ENCODE measurements at regions not wholly inside any gene's neighbourhood (a gene's known extent, or its start where the extent isn't known, plus 50 kb on each side); places are given as distances from the start of the nearest gene placed in this dataset.

DNA sequence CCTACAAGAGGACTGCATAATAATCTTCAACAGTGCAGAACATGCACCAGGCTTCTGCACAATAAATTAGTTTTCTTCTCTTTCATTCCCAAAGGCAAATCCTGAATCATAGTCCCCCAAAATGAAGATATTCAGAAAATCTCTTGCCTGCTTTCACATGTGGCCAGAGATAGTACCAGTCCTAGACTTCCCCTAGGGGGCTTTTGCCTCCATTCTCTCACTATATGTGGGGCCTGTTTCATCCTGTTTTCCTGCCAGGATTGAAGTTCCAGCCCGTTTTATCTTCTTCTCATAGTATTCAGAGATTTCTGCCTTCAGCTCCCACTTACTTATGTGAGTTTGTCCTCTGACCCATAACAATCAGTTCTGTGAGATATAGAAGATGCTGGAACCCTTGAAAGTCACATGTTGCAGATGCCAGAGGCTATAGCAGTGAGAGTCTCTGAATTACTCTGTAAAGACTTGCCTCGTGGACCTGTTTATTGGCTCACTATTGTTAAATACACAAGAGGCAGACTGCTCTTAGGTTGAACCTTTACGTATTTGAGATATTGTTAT, 421.9 kb upstream of the PCDH9 start:
- no peaks in the 10 kb centered on the region for H3K9me3 Mint-ChIP-seq
- H3K27me3 Mint-ChIP-seq = no peaks in the 10 kb centered on the region
- intact Hi-C loops (cut with micrococcal nuclease) = no loop called here
- H3K36me3 Mint-ChIP-seq (ENCODE audit: low read depth) = no peaks in the 10 kb centered on the region
- H3K4me1 Mint-ChIP-seq (ENCODE audit: low read depth) = no peaks in the 10 kb centered on the region
- H3K27ac Mint-ChIP-seq = no peak overlapping the region
- H3K4me3 Mint-ChIP-seq = no peak overlapping the region

DNA sequence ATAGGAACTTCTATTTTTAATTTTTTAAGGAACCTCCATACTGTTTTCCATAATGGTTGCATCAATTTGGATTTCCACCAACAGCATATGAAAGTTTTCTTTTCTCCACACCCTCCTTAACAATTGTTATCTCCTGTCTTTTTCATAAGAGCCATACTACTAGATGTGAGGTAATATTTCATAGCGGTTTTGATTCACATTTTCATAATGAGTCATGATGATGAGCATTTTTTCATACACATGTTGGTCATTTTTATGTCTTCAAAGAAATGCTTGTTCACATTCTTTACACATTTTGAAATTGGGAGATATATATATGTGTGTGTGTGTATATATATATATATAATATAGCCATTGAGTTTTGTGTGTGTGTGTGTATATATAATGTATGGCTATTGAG, 420.3 kb upstream of the PCDH9 start:
- intact Hi-C loops (cut with micrococcal nuclease) = no loop called here
- Mint-ChIP-seq H3K27ac (no peak overlapping the region), H3K9me3 (no peaks in the 10 kb centered on the region), H3K4me3 (no peak overlapping the region), H3K27me3 (no peaks in the 10 kb centered on the region), H3K4me1 (ENCODE audit: low read depth) (no peaks in the 10 kb centered on the region), H3K36me3 (ENCODE audit: low read depth) (no peaks in the 10 kb centered on the region)

DNA sequence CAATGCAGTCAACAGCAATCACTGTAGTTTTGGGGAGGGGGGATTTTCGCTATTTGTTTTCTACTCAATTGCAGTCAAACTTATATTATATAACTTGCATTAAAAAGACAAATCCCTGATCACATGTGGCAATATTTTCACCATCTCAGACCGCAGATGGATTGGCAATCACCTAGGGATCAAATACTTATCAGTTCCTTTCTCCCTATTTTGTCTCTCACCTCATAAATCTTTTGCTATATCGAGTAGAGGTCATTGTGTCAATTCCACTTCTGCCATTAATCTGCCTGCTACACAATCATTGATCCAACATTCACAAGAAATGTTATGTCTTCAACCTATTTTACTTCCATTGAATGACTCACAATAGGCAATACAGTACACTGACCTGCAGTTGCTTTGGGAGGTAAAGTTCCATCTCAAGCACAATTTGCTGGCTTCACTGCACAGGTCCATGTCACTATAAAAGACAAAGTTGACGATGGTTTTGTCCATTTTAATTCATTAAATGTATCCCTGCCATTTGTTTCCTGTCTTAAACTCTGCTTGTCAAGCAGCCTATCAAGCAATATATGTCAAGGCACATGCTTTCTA, 415.8 kb upstream of the PCDH9 start:
- H3K9me3 Mint-ChIP-seq = no peaks in the 10 kb centered on the region
- H3K4me1 Mint-ChIP-seq (ENCODE audit: low read depth) = peaks cover 31% of the 10 kb centered on the region
- intact Hi-C loops (cut with micrococcal nuclease) = no loop called here
- no peak overlapping the region for H3K27ac Mint-ChIP-seq
- H3K4me3 Mint-ChIP-seq = no peak overlapping the region
- H3K36me3 Mint-ChIP-seq (ENCODE audit: low read depth) = no peaks in the 10 kb centered on the region
- H3K27me3 Mint-ChIP-seq = no peaks in the 10 kb centered on the region

DNA sequence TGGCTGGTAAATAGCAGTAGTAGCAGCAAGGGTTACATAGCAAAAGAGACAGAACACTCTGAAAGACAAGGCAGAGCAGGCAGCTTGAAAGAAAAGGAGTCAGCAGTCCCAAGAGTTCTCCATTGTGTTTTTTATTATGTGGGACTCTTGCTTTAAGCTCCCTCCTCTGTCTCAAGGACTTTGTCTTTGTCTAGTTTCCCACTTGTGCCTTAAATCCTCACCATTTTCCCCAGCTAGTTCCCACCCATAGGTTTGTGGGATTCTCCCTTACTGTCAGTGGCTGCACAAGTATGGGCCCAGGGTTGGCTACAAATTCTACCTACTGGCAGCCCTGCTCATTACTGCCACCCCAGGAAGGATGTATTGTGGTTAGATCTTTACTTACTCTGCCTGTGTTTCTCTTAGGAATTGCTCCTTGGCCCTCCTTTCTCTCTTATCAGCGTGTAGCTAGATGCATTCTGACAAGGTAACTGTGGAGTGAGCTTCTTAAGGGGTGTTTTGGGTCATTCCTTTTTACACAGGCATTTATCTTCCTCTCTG, 413.4 kb upstream of the PCDH9 start:
- intact Hi-C loops (cut with micrococcal nuclease) = no loop called here
- Mint-ChIP-seq H3K27me3 (no peaks in the 10 kb centered on the region), H3K36me3 (ENCODE audit: low read depth) (no peaks in the 10 kb centered on the region), H3K4me3 (no peak overlapping the region), H3K27ac (peak overlapping the region; percentile 25), H3K9me3 (no peaks in the 10 kb centered on the region), H3K4me1 (ENCODE audit: low read depth) (peaks cover 35% of the 10 kb centered on the region)

DNA sequence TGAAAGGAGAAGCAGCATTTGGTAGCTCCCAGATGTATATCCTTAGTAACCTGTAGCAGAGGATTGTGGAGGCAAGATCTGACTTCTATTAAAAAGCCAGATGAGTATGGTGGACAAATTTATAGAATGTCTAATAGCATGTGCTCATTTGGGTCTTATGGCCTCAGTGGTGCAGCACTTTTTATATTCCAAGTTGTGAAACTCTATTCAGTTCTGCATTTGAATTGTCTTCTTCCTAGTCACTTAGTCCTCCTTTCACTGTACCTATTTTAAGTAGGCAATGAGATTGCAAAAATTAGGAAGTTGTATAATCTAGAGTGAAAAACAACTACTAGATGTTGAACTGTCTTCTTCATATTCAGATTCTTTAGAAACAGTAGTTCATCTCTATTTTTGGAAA, 412.5 kb upstream of the PCDH9 start:
- no peaks in the 10 kb centered on the region for H3K36me3 Mint-ChIP-seq (ENCODE audit: low read depth)
- H3K27me3 Mint-ChIP-seq = no peaks in the 10 kb centered on the region
- peaks cover 35% of the 10 kb centered on the region for H3K4me1 Mint-ChIP-seq (ENCODE audit: low read depth)
- H3K4me3 Mint-ChIP-seq = no peak overlapping the region
- intact Hi-C loops (cut with micrococcal nuclease) = no loop called here
- H3K27ac Mint-ChIP-seq = peak overlapping the region; percentile 25
- H3K9me3 Mint-ChIP-seq = no peaks in the 10 kb centered on the region

DNA sequence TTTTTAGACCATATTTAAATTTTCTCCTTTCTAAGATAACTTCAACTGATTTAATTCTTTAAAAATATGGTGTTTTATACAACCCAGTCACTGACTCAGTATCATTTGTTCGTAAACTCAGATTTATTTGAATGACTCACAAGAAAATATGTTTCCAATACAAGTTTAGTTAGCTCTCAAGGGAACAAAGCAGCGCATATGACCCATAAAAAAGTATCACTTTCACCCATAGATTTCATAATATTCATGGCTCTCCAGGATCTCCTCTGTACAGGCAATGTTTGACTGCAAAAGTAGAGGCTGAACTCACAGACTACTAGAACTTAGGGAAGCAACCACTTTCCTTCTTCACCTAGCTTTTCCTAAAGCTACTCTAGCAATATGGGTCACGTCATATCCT, 405.6 kb upstream of the PCDH9 start:
- intact Hi-C loops (cut with micrococcal nuclease) = no loop called here
- Mint-ChIP-seq H3K27ac (no peak overlapping the region), H3K27me3 (no peaks in the 10 kb centered on the region), H3K36me3 (ENCODE audit: low read depth) (no peaks in the 10 kb centered on the region), H3K9me3 (no peaks in the 10 kb centered on the region), H3K4me1 (ENCODE audit: low read depth) (peaks cover 14% of the 10 kb centered on the region), H3K4me3 (no peak overlapping the region)

DNA sequence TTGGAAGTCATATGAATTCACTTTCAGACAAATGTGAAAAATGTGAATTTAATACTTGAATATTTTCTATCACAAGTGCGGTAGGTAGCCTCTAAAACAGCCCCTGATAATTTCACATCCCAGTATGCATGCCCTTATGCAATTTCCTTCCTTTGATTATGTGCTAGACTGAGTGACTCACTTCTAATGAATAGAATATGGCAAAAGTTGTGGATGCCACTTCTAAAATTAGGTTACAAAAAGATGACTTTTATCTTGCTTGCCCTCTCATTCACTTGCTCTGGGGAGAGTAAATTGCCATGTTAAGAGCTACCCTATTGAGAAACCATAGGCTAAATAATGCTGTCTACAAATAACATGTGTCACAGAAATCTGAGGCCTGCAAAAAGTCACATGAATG, 402.5 kb upstream of the PCDH9 start:
- no peak overlapping the region for H3K27ac Mint-ChIP-seq
- no peaks in the 10 kb centered on the region for H3K27me3 Mint-ChIP-seq
- H3K4me3 Mint-ChIP-seq = no peak overlapping the region
- no peaks in the 10 kb centered on the region for H3K9me3 Mint-ChIP-seq
- peaks cover 12% of the 10 kb centered on the region for H3K4me1 Mint-ChIP-seq (ENCODE audit: low read depth)
- intact Hi-C loops (cut with micrococcal nuclease) = no loop called here
- H3K36me3 Mint-ChIP-seq (ENCODE audit: low read depth) = no peaks in the 10 kb centered on the region

DNA sequence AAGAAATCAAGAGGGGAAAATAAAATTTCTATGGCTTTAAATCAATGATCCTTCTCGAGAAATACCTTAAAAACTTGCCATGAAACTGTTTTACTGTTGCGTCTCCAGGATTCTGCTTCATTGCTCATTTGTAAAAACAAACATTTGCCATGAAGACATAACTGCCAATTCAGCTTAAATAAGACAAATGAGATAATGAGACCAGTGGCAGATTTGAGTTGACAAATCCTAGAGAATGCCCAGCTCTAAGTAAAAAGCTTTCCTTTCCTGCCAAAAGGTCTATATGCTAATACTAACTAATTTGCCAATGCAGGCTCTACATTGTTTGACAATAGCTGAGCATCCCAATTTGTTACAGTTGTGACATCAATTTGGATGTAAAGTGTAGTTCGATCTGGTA, 400.5 kb upstream of the PCDH9 start:
- Mint-ChIP-seq H3K9me3 (no peaks in the 10 kb centered on the region), H3K27me3 (no peaks in the 10 kb centered on the region), H3K36me3 (ENCODE audit: low read depth) (no peaks in the 10 kb centered on the region), H3K27ac (no peak overlapping the region), H3K4me3 (no peak overlapping the region), H3K4me1 (ENCODE audit: low read depth) (peaks cover 12% of the 10 kb centered on the region)
- intact Hi-C loops (cut with micrococcal nuclease) = no loop called here

DNA sequence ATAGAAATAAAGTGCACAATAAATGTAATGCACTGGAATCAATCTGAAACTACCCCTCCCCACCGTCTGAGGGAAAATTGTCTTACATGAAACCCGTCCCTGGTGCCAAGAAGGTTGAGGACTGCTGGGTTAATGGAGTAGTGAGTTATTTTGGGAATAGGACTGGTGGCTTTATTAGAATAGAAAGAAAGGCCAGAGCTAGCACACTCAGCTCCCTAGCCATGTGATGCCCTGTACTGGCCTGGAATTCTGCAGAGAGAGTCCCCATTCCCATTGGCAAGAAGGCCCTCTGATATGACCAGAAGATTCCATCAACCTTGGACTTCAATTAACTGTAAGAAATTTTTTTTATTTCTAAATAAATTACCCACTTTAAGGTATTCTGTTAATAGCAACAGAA, 393.5 kb upstream of the PCDH9 start:
- intact Hi-C loops (cut with micrococcal nuclease) = no loop called here
- no peaks in the 10 kb centered on the region for H3K36me3 Mint-ChIP-seq (ENCODE audit: low read depth)
- H3K27me3 Mint-ChIP-seq = no peaks in the 10 kb centered on the region
- no peak overlapping the region for H3K27ac Mint-ChIP-seq
- H3K4me3 Mint-ChIP-seq = no peak overlapping the region
- no peaks in the 10 kb centered on the region for H3K9me3 Mint-ChIP-seq
- no peaks in the 10 kb centered on the region for H3K4me1 Mint-ChIP-seq (ENCODE audit: low read depth)

DNA sequence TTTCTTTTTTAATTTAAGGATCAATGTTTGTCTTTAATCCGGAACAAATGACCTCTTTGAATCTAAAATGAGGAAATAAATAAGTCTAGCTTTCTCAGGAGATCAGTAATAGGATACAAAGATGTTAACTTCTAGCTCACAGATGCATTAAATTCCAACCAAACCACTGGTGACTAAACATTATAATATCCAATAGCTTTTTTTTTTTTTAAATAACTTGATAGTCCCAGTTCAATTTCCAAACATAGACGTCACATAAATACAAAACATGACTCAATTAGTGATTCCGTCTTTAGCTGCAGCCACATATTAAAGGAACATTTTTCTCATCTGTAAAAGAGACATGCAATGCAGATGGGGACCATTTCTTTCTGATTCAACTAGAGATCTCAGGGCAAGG, 390.5 kb upstream of the PCDH9 start:
- H3K27me3 Mint-ChIP-seq = no peaks in the 10 kb centered on the region
- H3K4me3 Mint-ChIP-seq = no peak overlapping the region
- H3K9me3 Mint-ChIP-seq = no peaks in the 10 kb centered on the region
- intact Hi-C loops (cut with micrococcal nuclease) = no loop called here
- no peaks in the 10 kb centered on the region for H3K36me3 Mint-ChIP-seq (ENCODE audit: low read depth)
- H3K4me1 Mint-ChIP-seq (ENCODE audit: low read depth) = no peaks in the 10 kb centered on the region
- H3K27ac Mint-ChIP-seq = no peak overlapping the region

DNA sequence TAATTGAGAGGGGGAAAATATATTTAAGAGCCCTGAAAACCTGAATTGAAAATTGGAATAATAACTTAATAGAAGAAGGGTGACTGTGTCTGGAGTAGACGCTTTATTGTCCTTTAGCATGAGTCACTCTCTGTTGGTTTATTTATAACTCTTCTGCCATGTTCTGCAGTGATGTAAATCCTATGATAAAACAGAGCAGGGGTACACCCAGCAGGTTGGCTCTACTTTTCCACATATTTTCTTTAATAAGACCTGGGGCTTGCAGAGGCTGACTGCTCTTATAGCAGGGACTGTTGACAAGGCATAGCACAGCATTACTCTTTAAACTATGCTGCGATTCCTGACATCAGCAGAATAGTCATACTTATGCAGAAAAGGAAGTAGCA, 389.9 kb upstream of the PCDH9 start:
- intact Hi-C loops (cut with micrococcal nuclease) = no loop called here
- Mint-ChIP-seq H3K4me3 (no peak overlapping the region), H3K9me3 (no peaks in the 10 kb centered on the region), H3K27ac (no peak overlapping the region), H3K4me1 (ENCODE audit: low read depth) (no peaks in the 10 kb centered on the region), H3K36me3 (ENCODE audit: low read depth) (no peaks in the 10 kb centered on the region), H3K27me3 (no peaks in the 10 kb centered on the region)

DNA sequence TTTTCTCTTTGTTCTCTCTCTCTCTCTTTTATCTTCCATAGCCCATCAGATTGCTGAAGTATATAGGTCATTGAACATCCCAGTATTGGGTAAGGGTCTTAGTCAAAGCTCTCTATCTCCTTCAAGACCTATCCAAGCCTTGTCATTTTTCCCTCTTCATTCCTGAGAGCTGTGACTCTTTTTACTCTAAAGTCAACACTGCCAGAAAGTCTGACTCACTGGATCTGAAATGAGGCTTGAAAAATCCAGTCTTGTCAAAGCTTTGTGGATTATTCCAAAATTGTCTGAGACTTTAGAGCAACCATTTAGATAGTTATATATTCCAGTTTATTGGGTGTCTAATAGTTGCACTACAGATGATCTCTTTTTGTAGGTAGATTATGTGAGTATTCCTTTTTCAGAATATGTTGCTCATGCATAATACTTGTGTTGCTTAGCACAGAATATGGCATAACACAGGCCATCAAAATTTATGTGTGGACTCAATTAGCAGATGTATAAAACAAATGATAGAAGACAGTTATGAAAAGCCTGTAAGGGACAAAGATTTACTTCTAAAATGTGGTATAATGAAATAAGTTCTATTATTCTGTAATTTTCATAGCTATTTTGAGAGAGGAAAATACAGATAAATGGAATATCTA, 389.3 kb upstream of the PCDH9 start:
- Mint-ChIP-seq H3K4me1 (ENCODE audit: low read depth) (no peaks in the 10 kb centered on the region), H3K9me3 (no peaks in the 10 kb centered on the region), H3K27me3 (no peaks in the 10 kb centered on the region), H3K36me3 (ENCODE audit: low read depth) (no peaks in the 10 kb centered on the region), H3K4me3 (no peak overlapping the region), H3K27ac (no peak overlapping the region)
- intact Hi-C loops (cut with micrococcal nuclease) = no loop called here

DNA sequence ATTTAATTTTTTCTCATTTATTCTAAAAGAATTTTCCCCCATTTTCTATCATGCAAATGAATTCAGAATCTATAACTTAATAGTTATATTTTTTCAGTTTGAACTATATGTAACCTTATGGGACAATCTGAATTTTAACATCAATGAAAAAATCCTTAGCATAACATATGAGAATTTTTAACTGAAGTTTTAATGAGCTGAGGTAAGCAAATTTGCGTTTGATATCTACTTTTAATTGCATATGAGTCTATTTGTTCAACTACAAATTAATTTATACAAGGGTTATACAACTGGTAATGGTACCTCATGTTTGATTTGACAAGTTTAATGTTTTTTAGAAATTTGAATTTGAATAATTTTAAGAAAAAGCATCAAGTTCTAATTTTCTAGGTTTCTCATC, 384.4 kb upstream of the PCDH9 start:
- Mint-ChIP-seq H3K4me1 (ENCODE audit: low read depth) (no peaks in the 10 kb centered on the region), H3K27ac (no peak overlapping the region), H3K4me3 (no peak overlapping the region), H3K36me3 (ENCODE audit: low read depth) (no peaks in the 10 kb centered on the region), H3K27me3 (no peaks in the 10 kb centered on the region), H3K9me3 (no peaks in the 10 kb centered on the region)
- intact Hi-C loops (cut with micrococcal nuclease) = no loop called here

DNA sequence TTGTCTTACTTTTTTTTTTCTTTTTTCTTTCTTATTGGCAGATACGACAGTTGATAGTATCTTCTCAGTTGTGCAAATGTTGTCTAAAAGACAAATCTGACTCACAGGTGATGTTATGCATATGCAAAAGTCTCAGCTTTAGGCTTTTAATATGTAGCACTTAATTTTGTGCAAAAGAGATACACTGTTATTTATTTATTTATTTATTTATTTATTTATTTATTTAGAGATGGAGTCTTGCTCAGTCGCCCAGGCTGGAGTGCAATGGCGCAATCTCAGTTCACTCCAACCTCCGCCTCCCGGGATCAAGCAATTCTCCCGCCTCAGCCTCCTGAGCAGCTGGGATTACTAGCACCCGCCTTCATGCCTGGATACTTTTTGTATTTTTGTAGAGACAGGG, 383.9 kb upstream of the PCDH9 start:
- H3K27me3 Mint-ChIP-seq = no peaks in the 10 kb centered on the region
- H3K4me1 Mint-ChIP-seq (ENCODE audit: low read depth) = no peaks in the 10 kb centered on the region
- H3K36me3 Mint-ChIP-seq (ENCODE audit: low read depth) = no peaks in the 10 kb centered on the region
- no peak overlapping the region for H3K4me3 Mint-ChIP-seq
- intact Hi-C loops (cut with micrococcal nuclease) = no loop called here
- H3K27ac Mint-ChIP-seq = no peak overlapping the region
- no peaks in the 10 kb centered on the region for H3K9me3 Mint-ChIP-seq

DNA sequence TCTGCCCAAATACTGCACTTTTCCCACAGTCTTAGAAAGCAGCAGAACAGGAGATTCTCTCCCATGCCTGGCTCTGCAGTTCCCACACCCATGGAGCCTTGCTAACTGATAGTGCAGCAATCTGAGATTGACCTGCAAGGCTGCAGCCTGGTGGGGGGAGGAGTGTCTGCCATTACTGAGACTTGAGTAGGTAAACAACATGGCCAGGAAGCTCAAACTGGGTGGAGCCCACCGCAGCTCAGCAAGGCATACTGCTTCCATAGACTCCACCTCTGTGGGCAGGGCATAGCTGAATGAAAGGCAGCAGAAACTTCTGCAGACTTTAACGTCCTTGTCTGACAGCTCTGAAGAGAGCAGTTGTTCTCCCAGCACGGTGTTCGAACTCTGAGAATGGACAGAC, 358.5 kb upstream of the PCDH9 start:
- H3K27me3 Mint-ChIP-seq = no peaks in the 10 kb centered on the region
- no peak overlapping the region for H3K27ac Mint-ChIP-seq
- H3K36me3 Mint-ChIP-seq (ENCODE audit: low read depth) = no peaks in the 10 kb centered on the region
- no peaks in the 10 kb centered on the region for H3K4me1 Mint-ChIP-seq (ENCODE audit: low read depth)
- H3K9me3 Mint-ChIP-seq = peaks cover 66% of the 10 kb centered on the region
- H3K4me3 Mint-ChIP-seq = no peak overlapping the region
- intact Hi-C loops (cut with micrococcal nuclease) = no loop called here
